Vagina (tissue), 2 donors: ENCODE measurements at regions not wholly inside any gene's neighbourhood (a gene's known extent, or its start where the extent isn't known, plus 50 kb on each side); places are given as distances from the start of the nearest gene placed in this dataset.

Experiments
- CTCF ChIP-seq, 3 experiments: fragments of 450-650 bp in 2 of 3; fragments of 200-600 bp in 1 of 3; sonication (generic) in 1 of 3; IDR thresholded peaks; one replicate each; pipeline ENCODE4 v1.5.1; 2017 to 2019; ENCODE audit warnings: antibody characterized with exemption in 3 of 3, mild to moderate bottlenecking in 2 of 3, moderate library complexity in 2 of 3
- POLR2A ChIP-seq, 2 donors: fragments of 450-650 bp; IDR thresholded peaks; one replicate each; pipeline ENCODE4 v1.6.1; 2017; ENCODE audit warnings: antibody characterized with exemption in 2 of 2, mild to moderate bottlenecking in 2 of 2, moderate library complexity in 2 of 2
- POLR2AphosphoS5 ChIP-seq, 2 donors: sonication (generic); formaldehyde crosslinking; IDR thresholded peaks; one replicate each; pipeline ENCODE4 v1.9.0; 2017; ENCODE audit warnings: antibody characterized with exemption in 2 of 2, mild to moderate bottlenecking in 2 of 2, low read depth in 1 of 2; ENCODE audit not compliant: insufficient read depth in 1 of 2

GRCh38 chr4:4913628-4914027 lies 54.2 kb downstream of the MSX1 start:
- no peak for TF ChIP-seq CTCF (IDR thresholded peaks at IDR 0.05)
- no peak for TF ChIP-seq POLR2A (IDR thresholded peaks at IDR 0.05)
- no peak for TF ChIP-seq POLR2AphosphoS5 (IDR thresholded peaks at IDR 0.05; ENCODE audit: insufficient read depth in 1 of 2, low read depth in 1 of 2)
